NT2/D1 (cell line): ENCODE measurements at regions not wholly inside any gene's neighbourhood (a gene's known extent, or its start where the extent isn't known, plus 50 kb on each side); places are given as distances from the start of the nearest gene placed in this dataset.

ENCODE experiments used
- SUZ12 ChIP-seq: IDR thresholded peaks from 2 replicates; pipeline ENCODE4 v1.6.1; 2011; ENCODE audit not compliant: insufficient read length, insufficient read depth; ENCODE audit errors: extremely low read depth
- YY1 ChIP-seq: IDR thresholded peaks from 2 replicates; pipeline ENCODE4 v1.6.1; 2011; ENCODE audit not compliant: insufficient read length, insufficient read depth

GRCh38 chr1:22239378-22239777 lies 96.5 kb upstream of the WNT4 start:
- no peak for TF ChIP-seq SUZ12
- no peak for TF ChIP-seq YY1
